ENCODE measurements at regions not wholly inside any gene's neighbourhood (a gene's known extent, or its start where the extent isn't known, plus 50 kb on each side); places are given as distances from the start of the nearest gene placed in this dataset.

GRCh38 chr1:37362594-37363385 is 111.6 kb upstream of the ZC3H12A start:
- TF ChIP-seq, protein P1, sequence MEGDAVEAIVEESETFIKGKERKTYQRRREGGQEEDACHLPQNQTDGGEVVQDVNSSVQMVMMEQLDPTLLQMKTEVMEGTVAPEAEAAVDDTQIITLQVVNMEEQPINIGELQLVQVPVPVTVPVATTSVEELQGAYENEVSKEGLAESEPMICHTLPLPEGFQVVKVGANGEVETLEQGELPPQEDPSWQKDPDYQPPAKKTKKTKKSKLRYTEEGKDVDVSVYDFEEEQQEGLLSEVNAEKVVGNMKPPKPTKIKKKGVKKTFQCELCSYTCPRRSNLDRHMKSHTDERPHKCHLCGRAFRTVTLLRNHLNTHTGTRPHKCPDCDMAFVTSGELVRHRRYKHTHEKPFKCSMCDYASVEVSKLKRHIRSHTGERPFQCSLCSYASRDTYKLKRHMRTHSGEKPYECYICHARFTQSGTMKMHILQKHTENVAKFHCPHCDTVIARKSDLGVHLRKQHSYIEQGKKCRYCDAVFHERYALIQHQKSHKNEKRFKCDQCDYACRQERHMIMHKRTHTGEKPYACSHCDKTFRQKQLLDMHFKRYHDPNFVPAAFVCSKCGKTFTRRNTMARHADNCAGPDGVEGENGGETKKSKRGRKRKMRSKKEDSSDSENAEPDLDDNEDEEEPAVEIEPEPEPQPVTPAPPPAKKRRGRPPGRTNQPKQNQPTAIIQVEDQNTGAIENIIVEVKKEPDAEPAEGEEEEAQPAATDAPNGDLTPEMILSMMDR (IDR thresholded peaks at IDR 0.05), result no peak
- TF ChIP-seq EP300 (IDR thresholded peaks at IDR 0.05) (no peak), POLR2A (IDR thresholded peaks at IDR 0.05) (no peak)
